Choroid plexus epithelial cell (primary cell): ENCODE measurements at regions not wholly inside any gene's neighbourhood (a gene's known extent, or its start where the extent isn't known, plus 50 kb on each side); places are given as distances from the start of the nearest gene placed in this dataset.

ENCODE experiments used
- DNase-seq: peaks from one replicate; pipeline ENCODE4 v3.0.0-alpha.2; 2010; ENCODE audit warnings: low read depth
- H3K4me3 ChIP-seq: 2 replicates; pipeline ENCODE4 v1.5.1; 2011; ENCODE audit warnings: low read depth, mild to moderate bottlenecking, control low read depth, low read length, moderate library complexity
- TF ChIP-seq, protein P1 (sequence below): conservative IDR thresholded peaks from 2 replicates; pipeline ENCODE4 v1.5.1; 2011; ENCODE audit warnings: low read depth, mild to moderate bottlenecking, control low read depth, inconsistent platforms, low read length, moderate library complexity

GRCh38 chr13:74305876-74306275, 171.7 kb upstream of the KLF12 start:
- no peak for DNase-seq
- TF ChIP-seq, protein P1, sequence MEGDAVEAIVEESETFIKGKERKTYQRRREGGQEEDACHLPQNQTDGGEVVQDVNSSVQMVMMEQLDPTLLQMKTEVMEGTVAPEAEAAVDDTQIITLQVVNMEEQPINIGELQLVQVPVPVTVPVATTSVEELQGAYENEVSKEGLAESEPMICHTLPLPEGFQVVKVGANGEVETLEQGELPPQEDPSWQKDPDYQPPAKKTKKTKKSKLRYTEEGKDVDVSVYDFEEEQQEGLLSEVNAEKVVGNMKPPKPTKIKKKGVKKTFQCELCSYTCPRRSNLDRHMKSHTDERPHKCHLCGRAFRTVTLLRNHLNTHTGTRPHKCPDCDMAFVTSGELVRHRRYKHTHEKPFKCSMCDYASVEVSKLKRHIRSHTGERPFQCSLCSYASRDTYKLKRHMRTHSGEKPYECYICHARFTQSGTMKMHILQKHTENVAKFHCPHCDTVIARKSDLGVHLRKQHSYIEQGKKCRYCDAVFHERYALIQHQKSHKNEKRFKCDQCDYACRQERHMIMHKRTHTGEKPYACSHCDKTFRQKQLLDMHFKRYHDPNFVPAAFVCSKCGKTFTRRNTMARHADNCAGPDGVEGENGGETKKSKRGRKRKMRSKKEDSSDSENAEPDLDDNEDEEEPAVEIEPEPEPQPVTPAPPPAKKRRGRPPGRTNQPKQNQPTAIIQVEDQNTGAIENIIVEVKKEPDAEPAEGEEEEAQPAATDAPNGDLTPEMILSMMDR: no peak
- H3K4me3 ChIP-seq: no peak overlapping the region

- H3K4me3 ChIP-seq: no peak overlapping the region
- TF ChIP-seq, protein P1: no peak
- peak; percentile 56 for DNase-seq
Observed at GRCh38 chr13:74301258-74301935, 167.2 kb upstream of the KLF12 start.

DNA sequence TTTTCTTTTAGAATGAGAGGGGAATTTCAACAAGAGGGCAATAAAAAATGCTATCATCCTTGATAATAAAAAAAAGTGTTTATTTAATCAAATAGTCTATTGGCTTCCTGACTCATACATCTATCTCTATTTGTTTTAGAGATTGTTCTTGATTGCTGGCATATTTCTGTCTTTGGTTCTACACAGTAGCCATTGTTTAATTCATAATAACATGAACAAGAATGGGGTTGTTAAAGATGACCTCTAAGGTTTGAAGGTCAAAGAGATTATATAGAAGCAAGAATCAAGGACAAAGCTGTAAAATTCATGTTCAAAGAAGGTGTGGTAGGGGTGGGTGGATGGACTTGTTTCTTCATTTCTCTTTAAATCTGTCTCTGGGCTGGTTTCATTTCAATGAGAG, 166.0 kb upstream of the KLF12 start:
- H3K4me3 ChIP-seq: no peak overlapping the region
- DNase-seq: no peak
- TF ChIP-seq, protein P1: no peak

- DNase-seq: no peak
- TF ChIP-seq, protein P1: no peak
- H3K4me3 ChIP-seq: no peak overlapping the region
Observed at GRCh38 chr13:74299721-74300120, 165.5 kb upstream of the KLF12 start.

DNA sequence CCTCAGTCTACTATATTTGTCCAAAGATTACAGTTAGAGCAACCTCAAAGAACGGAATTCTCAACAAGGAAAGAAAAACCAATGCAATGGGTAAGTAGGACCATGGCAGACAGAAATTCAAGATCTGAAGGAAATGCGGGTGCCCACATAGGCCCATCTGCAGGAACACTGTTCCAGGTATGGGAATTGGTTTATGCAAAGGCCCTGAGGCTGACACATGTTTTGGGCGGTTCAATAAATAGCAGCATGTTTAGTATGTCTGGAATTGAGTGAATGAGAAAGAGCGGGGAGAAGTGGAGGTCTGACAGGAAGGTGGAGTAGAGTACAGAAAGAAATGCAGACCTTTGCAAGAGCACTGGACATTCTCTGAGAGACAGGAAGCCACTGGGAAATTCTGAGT, 164.7 kb upstream of the KLF12 start:
- TF ChIP-seq, protein P1: no peak
- no peak overlapping the region for H3K4me3 ChIP-seq
- DNase-seq: no peak

- TF ChIP-seq, protein P1: no peak
- peak overlapping the region; percentile 41 for H3K4me3 ChIP-seq
- peak; percentile 98 for DNase-seq
Observed at GRCh38 chr13:74289861-74290773, 155.9 kb upstream of the KLF12 start.

DNA sequence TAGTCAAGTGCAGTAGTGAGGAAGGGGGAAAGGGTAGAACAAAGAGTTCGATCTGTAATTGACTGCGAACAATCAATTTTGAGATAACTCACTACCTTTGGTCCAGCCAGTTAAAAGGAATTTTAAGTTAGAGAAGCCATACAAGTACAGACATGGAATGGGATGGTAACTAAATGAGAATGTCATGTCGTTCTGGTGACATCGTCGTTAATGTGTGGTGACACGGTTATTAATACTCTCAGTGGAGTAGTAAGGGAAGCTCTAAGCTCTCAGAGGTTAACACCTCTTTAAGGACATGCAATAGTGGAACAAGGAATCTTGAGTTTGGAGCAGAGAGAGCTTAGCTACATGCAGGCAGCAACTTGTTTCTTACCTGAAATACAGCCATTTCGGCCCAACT, 154.9 kb upstream of the KLF12 start:
- TF ChIP-seq, protein P1: no peak
- no peak overlapping the region for H3K4me3 ChIP-seq
- DNase-seq: no peak
